HEK293 (cell line): ENCODE measurements at regions not wholly inside any gene's neighbourhood (a gene's known extent, or its start where the extent isn't known, plus 50 kb on each side); places are given as distances from the start of the nearest gene placed in this dataset.

Experiments used
- CTCF ChIP-seq: fragments of 450-650 bp; formaldehyde crosslinking; IDR thresholded peaks from 2 replicates; pipeline ENCODE4 v1.5.1; 2016; ENCODE audit warnings: missing biosample characterization, missing genetic modification characterization
- ELK4 ChIP-seq: IDR thresholded peaks from 2 replicates; pipeline ENCODE4 v1.6.1; 2011; ENCODE audit warnings: mild to moderate bottlenecking, low read depth, low read length, borderline replicate concordance
- GFI1B ChIP-seq: fragments of 450-650 bp; formaldehyde crosslinking; IDR thresholded peaks from 2 replicates; pipeline ENCODE4 v1.5.1; 2016; ENCODE audit warnings: missing biosample characterization, missing genetic modification characterization
- MYNN ChIP-seq: fragments of 450-650 bp; formaldehyde crosslinking; IDR thresholded peaks from 2 replicates; pipeline ENCODE4 v1.5.1; 2016; ENCODE audit warnings: missing biosample characterization, missing genetic modification characterization, borderline replicate concordance
- ZBTB8A ChIP-seq: fragments of 450-650 bp; formaldehyde crosslinking; IDR thresholded peaks from 2 replicates; pipeline ENCODE4 v1.5.1; 2016; ENCODE audit warnings: missing biosample characterization, missing genetic modification characterization
- ZNF175 ChIP-seq: fragments of 450-650 bp; formaldehyde crosslinking; IDR thresholded peaks from 2 replicates; pipeline ENCODE4 v1.5.1; 2016; ENCODE audit warnings: missing biosample characterization, missing genetic modification characterization
- ZNF561 ChIP-seq: fragments of 450-650 bp; IDR thresholded peaks from 2 replicates; pipeline ENCODE4 v1.5.1; 2018; ENCODE audit warnings: missing biosample characterization, missing genetic modification characterization, borderline replicate concordance
- ZNF776 ChIP-seq: fragments of 450-650 bp; formaldehyde crosslinking; IDR thresholded peaks from 2 replicates; pipeline ENCODE4 v1.5.0; 2017; ENCODE audit warnings: missing biosample characterization, missing genetic modification characterization, borderline replicate concordance
- ZNF777 ChIP-seq: fragments of 450-650 bp; formaldehyde crosslinking; IDR thresholded peaks from 2 replicates; pipeline ENCODE4 v1.5.1; 2017; ENCODE audit warnings: missing biosample characterization, missing genetic modification characterization, borderline replicate concordance
- TF ChIP-seq, protein P1 (sequence below): fragments of 450-650 bp; formaldehyde crosslinking; IDR thresholded peaks from 2 replicates; pipeline ENCODE4 v1.5.1; 2016; ENCODE audit warnings: missing biosample characterization, missing genetic modification characterization
- TF ChIP-seq, protein P2 (sequence below): sonication (generic); formaldehyde crosslinking; IDR thresholded peaks from 2 replicates; pipeline ENCODE4 v1.8.1; 2022; ENCODE audit warnings: mild to moderate bottlenecking, moderate library complexity, missing genetic modification reagents

DNA sequence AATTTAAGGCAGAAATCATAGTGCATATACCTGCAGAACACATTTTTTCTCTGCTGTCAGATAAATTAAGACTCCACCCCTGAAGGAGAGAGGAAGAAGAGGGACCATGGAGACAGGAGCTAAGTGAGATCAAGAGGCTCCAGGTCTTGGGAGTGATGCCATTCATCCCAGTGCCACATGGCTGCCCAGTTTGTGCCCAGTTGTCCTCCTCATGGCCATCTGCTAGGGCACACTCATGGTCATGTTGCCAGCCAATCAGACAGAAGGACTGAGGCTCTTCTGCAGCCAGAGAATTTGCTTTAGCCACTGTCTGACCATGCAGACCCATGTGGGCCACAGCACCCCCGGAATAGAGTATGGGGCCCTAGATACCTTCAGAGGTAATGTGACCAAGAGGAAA is 270.5 kb upstream of the PROK2 start:
- TF ChIP-seq ZNF561 (tag by site-specific recombination) (no peak), CTCF (no peak), GFI1B (no peak), MYNN (no peak), ZNF777 (tag by site-specific recombination) (no peak), ELK4 (no peak), ZNF175 (tag by site-specific recombination) (no peak), ZBTB8A (tag by site-specific recombination) (no peak), ZNF776 (tag by site-specific recombination) (no peak)
- TF ChIP-seq, protein P1, sequence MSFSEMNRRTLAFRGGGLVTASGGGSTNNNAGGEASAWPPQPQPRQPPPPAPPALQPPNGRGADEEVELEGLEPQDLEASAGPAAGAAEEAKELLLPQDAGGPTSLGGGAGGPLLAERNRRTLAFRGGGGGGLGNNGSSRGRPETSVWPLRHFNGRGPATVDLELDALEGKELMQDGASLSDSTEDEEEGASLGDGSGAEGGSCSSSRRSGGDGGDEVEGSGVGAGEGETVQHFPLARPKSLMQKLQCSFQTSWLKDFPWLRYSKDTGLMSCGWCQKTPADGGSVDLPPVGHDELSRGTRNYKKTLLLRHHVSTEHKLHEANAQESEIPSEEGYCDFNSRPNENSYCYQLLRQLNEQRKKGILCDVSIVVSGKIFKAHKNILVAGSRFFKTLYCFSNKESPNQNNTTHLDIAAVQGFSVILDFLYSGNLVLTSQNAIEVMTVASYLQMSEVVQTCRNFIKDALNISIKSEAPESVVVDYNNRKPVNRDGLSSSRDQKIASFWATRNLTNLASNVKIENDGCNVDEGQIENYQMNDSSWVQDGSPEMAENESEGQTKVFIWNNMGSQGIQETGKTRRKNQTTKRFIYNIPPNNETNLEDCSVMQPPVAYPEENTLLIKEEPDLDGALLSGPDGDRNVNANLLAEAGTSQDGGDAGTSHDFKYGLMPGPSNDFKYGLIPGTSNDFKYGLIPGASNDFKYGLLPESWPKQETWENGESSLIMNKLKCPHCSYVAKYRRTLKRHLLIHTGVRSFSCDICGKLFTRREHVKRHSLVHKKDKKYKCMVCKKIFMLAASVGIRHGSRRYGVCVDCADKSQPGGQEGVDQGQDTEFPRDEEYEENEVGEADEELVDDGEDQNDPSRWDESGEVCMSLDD (tag by site-specific recombination) = no peak
- TF ChIP-seq, protein P2, sequence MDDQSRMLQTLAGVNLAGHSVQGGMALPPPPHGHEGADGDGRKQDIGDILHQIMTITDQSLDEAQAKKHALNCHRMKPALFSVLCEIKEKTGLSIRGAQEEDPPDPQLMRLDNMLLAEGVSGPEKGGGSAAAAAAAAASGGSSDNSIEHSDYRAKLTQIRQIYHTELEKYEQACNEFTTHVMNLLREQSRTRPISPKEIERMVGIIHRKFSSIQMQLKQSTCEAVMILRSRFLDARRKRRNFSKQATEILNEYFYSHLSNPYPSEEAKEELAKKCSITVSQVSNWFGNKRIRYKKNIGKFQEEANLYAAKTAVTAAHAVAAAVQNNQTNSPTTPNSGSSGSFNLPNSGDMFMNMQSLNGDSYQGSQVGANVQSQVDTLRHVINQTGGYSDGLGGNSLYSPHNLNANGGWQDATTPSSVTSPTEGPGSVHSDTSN (CRISPR knock-in tag) = no peak
